ENCODE measurements at regions not wholly inside any gene's neighbourhood (a gene's known extent, or its start where the extent isn't known, plus 50 kb on each side); places are given as distances from the start of the nearest gene placed in this dataset.

DNA sequence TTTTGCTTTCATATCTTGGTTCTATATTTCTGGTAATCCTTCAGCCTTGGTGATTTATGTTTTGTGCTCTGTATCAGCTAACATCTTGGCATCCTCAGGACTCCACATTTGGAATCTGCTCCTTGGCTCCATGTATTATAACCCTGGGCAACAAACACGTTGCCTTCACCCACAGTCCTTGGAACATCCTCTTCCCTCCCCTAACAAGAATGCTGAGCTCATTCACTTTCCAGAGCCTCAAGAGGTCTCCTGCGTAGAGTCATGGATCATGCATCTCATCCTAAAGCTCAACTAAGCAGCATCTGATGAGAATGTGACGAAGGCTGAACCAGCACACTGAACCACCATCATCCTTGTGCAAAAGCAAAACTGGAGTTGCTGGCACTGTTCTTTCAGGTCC lies 60.5 kb upstream of the C1GALT1C1 start:
- no peak for DNase-seq (ENCODE audit: low read depth in 2 of 2)
- no peak for TF ChIP-seq CTCF (IDR thresholded peaks at IDR 0.05; ENCODE audit: low read depth, low read length)
- H3K4me3 ChIP-seq (replicated peaks in 1 of 2; ENCODE audit: low read depth in 2 of 2, low read length in 2 of 2) = no peak overlapping the region

- DNase-seq (ENCODE audit: low read depth in 2 of 2) = no peak
- H3K4me3 ChIP-seq (replicated peaks in 1 of 2; ENCODE audit: low read depth in 2 of 2, low read length in 2 of 2) = no peak overlapping the region
- TF ChIP-seq CTCF (IDR thresholded peaks at IDR 0.05; ENCODE audit: low read depth, low read length) = no peak
These were observed 50.2 kb upstream of the C1GALT1C1 start for GRCh38 chrX:120680090-120680489.
